ENCODE measurements at regions not wholly inside any gene's neighbourhood (a gene's known extent, or its start where the extent isn't known, plus 50 kb on each side); places are given as distances from the start of the nearest gene placed in this dataset.
"Not testable (repeated sequence)": the region's sequence is repeated elsewhere in the genome, so short reads cannot be mapped to it uniquely, and the experiment has no call there.

DNA sequence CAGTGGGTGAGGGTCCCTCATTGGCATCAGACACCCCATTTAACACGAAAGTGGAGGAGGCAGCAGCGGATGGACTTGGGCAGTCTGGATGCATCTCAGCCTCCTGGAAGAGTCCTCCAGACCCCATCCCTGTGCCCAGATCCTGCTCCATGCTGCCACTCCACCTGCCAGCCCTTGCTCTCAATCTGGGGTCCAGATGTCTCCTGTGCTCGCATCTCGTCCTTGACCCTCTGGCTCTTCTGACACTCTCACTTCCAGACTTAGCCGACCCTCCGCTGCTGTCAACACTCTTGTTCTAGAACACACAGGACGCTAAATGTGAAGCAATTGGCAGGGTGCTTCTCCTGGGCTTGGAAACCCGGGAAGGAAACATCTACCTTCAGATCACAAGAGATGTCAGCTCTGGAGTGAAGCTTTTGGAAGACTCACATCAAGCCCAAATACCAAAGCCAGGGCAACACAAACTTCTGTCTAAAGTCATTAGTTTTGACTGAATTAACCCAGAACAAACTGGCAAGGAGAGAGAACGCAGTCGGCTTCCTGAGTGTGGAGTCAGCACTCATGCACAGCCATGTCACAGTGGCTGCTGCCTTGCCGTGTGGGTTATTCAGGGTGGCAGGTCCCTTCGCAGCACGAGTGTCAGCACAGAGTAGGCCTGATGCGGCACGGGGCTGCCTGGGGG lies 379.1 kb downstream of the TCERG1L start:
- no peak for DNase-seq

- no peak for DNase-seq
Observed at GRCh38 chr10:130933008-130933390, 378.5 kb downstream of the TCERG1L start.

DNA sequence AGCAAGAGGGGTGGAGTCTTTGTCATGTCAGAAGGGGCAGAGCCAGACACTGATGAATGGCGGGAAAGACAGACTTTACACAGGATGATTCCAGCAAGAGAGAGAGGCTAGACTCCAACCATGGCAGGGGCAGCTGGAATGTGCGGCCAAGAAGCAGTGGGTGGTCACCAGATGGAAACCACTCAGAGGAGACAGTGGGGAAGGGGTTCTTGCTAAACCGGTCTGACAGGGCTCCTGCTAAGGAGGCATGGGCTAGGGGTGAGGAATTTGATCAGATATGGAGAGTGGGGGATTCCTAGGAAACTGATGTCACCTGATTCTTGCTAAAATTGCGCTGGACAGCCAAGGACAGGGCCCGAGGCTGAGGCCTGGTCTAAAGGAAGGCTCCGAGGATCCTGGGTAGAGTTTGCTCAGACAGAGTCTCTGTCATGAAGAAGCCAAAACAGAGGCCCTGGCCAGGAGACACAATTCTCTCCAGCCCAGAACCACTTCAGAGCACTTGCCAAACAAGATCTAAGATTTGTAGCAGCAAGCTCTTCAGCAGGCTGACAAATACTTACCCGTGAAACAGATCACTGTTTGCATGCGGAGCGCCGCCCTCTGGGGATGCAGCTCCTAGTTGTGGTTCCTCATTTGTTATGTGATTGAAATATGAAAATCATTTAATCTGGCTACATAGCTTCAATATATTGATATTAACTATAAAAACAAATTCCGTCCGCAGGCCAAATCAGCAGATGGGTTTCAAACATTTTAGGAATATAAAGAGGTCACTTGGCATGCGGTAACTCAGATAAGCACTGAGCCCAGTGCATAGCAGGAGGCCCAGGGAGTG lies 377.0 kb downstream of the TCERG1L start:
- DNase-seq, result no peak

- DNase-seq, result no peak
Observed at GRCh38 chr10:130935128-130935439, 376.4 kb downstream of the TCERG1L start.

DNA sequence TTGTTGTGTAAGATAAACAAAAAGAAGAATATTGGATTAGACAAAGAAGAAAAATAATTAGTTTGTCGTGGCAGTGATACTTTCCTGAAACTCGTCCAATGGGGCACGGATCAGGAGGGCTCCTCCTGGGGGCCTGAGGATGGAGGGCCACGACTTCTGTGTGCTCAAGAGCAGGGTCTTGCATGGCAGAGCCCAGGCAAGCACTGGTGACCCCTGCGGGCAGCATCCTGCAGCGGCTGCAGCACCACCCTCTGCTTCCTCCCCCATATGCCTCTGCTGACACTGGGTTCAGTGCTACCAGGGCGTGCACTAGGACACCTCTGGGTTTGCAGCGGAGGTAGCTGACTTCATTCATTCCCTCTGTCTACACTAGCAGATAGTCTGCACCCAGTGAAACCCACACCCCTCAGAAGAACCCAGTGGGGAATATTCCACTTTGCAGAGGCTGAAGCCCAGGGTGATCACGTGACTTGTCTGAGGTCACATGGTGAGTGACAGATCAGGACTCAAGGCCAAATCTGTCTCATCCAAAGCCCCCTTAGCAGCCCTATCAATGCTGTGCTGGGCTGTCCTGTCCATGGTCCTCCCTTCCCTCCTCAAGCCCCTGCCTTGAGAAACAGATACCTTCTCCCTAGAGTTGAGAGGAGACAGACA lies 375.5 kb downstream of the TCERG1L start:
- DNase-seq, result no peak

GRCh38 chr10:130936851-130937250 lies 374.7 kb downstream of the TCERG1L start:
- no peak for DNase-seq

DNA sequence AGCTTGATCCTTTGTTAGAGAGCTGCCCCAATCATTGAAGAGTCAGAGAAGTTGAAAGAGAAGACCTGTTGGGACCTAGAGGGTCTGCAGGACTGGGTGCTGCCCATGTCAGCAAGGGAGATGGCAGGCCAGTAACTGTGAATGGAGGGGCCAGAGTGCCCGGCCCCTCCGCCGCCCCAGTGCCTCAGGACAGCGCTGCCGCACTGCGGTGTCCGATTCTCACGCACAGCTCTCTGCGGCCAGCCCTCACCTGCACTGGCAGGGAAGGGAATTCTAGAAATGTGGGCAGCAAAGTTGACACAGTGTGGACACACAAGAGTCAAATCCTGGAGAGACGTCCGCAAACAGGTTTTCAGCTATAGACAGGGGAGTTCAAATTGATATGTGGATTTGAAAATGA lies 373.5 kb downstream of the TCERG1L start:
- no peak for DNase-seq

DNA sequence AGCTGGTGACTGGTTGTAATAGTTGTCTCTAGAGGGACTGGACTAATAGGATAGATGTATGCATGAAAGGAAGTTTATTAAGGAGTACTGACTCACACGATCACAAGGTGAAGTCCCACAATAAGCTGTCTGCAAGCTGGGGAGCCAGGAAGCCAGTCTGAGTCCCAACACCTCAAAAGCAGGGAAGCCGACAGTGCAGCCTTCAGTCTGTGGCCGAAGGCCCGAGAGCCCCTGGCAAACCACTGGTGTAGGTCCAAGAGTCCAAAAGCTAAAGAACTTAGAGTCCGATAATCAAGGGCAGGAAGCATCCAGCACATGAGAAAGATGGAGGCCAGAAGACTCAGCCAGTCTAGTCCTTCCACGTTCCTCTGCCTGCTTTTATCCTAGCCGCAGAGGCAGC lies 372.6 kb downstream of the TCERG1L start:
- DNase-seq, result not testable (repeated sequence)

GRCh38 chr10:130941886-130942285 lies 369.6 kb downstream of the TCERG1L start:
- no peak for DNase-seq

DNA sequence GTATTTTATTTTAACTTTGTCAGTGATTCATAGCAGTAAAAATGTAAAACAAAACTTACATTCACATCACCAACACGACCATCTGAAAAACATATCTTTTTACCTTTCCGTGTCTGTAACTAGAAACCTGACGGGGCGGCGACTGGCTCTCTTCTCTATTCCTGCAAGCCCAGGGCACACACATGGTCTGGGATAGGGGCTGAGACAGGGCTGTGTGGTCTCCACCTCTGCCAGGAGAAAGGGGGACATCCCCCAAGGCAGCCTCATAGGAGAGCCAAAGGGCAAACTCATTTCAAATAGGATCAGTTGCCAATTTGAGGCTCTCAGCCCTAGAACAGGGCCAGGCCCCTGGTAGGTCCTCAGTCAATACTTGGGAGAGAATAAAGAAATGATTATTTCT lies 359.4 kb downstream of the TCERG1L start:
- DNase-seq, result no peak

- no peak for DNase-seq
Observed at GRCh38 chr10:130954326-130954905, 357.1 kb downstream of the TCERG1L start.

- no peak for DNase-seq
Observed at GRCh38 chr10:130956251-130956650, 355.3 kb downstream of the TCERG1L start.

- DNase-seq, result no peak
Observed at GRCh38 chr10:130957423-130957822, 354.1 kb downstream of the TCERG1L start.

DNA sequence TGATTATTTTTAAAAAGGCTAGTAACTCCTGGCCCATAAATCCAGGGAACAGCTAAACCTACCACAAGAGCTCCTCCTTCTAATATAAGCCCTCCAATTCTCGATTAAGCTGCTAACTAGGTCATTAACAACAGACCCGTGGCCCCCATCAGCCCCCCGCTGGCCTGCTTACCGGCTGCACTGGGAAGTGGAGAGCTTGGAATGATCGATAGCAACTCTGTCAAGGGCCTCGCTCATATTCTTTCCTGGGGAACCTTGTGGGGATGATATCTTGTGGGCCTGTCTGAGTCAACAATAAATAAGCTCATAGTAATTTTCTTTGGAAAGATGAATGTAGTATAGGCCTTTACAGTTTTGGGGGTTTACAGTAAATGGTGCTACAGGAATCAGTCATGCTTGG lies 353.5 kb downstream of the TCERG1L start:
- no peak for DNase-seq

DNA sequence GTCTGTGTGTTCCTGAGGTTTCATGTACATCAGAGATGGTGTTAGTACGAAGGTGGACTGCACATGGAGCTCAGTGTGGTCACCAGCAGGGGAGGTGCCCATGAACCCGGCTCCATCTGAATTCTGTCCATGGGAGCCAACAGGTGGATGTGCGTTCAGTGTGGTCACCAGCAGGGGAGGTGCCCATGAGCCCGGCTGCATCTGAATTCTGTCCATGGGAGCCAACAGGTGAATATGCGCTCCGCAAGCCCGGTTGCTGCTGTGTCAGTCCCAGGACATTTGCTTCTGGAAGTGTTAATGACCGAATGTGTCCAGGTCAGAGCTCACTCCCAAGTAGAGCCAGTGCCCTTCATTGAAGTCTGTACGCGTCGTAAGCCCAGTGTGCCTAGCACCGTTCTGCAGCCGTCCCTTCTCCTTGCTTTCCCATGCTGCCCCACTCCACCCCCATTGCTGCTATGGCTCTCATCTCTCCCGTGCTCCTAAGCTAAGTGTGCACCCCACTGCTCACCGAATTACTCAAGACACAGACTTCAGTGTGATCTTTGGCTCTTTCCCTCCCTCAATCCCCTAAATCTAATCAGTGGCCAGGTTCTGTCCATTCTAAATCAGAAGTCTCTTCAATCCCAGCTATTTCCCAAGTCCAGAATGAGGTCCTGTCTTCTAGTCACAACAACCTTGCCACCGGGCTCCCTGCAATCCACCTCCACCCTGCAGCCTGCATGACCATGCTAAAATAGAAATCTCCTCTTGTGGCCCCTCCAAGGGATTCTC lies 352.4 kb downstream of the TCERG1L start:
- no peak for DNase-seq

DNA sequence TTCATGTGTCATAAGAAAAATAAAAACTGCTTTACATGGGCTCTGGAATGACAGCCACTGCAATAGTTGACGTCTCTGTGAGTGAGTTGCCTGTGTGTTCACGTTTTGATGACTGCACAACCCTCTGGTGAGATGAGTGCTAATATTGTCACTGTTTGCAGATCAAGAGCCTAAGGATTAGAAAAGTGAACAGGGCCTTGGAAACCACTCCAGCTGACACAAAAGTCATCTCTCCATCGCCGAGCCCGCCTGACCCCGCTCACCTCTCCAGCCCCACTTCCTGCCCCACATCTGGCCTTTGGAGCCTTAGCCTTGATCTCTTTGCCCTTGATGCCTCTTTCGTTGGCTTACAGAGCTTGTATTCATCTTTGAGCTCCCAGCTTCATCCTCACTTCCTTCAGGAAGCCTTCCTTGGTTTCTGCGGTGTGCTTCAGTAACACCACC lies 351.7 kb downstream of the TCERG1L start:
- DNase-seq, result no peak

DNA sequence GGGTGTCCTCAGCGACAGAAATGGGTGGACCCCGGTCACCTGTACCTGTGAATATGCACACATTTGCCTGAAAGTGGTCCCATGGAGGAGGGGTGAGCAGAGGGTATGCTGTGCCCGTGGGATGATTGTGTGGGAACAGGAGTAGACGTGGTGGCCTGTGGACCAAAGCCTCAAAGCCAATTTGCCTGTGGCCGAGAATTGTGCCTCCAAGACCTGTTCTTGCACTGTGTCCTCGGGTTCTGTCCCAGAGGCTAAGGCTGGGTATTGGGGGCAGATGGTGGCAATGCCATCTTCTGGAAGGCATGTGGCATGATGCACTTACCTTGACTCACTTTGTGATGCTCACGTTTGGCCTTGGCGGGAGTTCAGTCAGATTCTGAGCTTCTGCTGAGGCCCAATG lies 351.0 kb downstream of the TCERG1L start:
- no peak for DNase-seq

DNA sequence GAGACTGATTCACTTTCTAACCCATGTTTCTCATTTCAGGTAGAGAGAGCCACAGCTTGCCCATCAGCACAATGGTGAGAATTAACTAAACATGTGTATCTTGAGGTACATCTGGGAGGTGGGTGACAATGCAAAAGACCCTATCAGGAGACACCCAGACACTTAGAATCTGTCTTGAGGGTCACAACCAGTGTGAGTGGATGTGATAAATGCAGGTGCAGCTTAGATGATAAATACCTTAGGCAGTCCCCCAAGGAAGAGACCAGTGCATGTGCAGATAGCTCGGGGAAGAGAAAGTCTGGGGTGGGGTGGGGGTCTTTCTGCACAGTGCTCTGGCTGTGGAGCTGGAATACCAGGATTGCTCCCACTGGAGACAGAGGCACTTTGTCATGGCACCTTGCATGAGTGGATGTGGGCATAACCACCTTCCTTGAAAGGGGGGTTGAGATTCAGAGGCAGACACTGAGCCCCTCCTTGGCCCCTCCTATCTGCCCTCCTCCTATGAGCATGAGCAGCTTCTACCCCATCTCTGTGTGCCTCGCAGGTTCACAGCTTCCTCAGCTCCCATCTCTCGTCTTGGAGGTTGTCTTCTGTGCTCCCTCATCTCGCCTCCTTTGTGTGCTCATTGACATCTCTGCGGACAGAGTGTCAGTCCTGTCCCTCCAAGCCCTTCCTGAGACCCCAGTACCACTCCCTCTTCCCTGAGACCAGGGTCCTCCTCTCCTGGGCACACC lies 349.8 kb downstream of the TCERG1L start:
- DNase-seq, result no peak

- DNase-seq, result no peak
Observed at GRCh38 chr10:130962240-130963051, 349.1 kb downstream of the TCERG1L start.

- no peak for DNase-seq
Observed at GRCh38 chr10:130963052-130963393, 348.5 kb downstream of the TCERG1L start.

- DNase-seq, result no peak
Observed at GRCh38 chr10:130963786-130964522, 347.6 kb downstream of the TCERG1L start.

All from NCI-H1694 treated with DMSO at 0.1 percent for 48 hours (cell line).